Progenitor cell of endocrine pancreas (in vitro differentiated cells): ENCODE measurements at regions not wholly inside any gene's neighbourhood (a gene's known extent, or its start where the extent isn't known, plus 50 kb on each side); places are given as distances from the start of the nearest gene placed in this dataset.

Source experiments
- DNase-seq: peaks from one replicate; pipeline ENCODE4 v3.0.0; 2021; ENCODE audit warnings: low spot score; ENCODE audit not compliant: unreplicated experiment
- H3K27ac Mint-ChIP-seq: 2 replicates; pipeline ENCODE4 v1.8.0; 2021; ENCODE audit warnings: mild to moderate bottlenecking, moderate library complexity, mixed read lengths
- H3K27me3 Mint-ChIP-seq: 2 replicates; pipeline ENCODE4 v1.8.0; 2021; ENCODE audit warnings: mixed read lengths
- H3K36me3 Mint-ChIP-seq: 2 replicates; pipeline ENCODE4 v1.8.0; 2022; ENCODE audit warnings: mixed read lengths; ENCODE audit not compliant: insufficient read depth
- H3K4me1 Mint-ChIP-seq: 2 replicates; pipeline ENCODE4 v1.8.0; 2021; ENCODE audit warnings: low read depth, mixed read lengths
- H3K4me3 Mint-ChIP-seq: 2 replicates; pipeline ENCODE4 v1.8.0; 2021; ENCODE audit warnings: low read depth, mild to moderate bottlenecking, moderate library complexity, mixed read lengths
- H3K9me3 Mint-ChIP-seq: 2 replicates; pipeline ENCODE4 v1.8.0; 2021; ENCODE audit warnings: low read depth, mixed read lengths
- TF ChIP-seq, protein P1 (sequence below): fragments of 200-600 bp; sonication (generic); IDR thresholded peaks from one replicate; pipeline ENCODE4 v1.5.0; 2021; ENCODE audit warnings: antibody characterized with exemption, mild to moderate bottlenecking; ENCODE audit not compliant: unreplicated experiment

DNA sequence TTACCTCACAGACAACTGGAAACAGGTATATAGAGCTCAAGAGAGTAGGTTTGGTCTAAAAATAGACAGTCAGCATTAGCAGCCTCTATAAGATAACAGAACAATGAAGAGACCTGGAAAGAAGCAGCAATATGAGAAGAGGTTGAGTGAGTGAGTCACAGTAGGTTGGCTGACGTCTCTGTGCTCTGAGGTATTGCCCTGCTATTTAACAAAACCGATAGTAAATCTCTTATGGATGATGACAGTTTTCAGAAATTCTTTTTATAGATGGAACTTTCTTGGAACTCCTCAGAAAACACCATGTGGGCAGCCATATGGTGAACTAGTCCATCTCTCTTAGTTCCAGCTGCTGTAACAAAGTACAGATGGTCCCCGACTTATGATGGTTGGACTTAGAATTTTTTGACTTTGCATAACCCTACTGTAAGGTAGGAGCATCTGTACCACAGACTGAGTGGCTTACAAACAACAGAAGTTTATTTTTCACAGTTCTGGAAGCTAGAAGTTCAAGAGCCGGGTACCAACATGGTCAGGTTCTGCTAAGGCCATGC lies 123.5 kb downstream of the MBD2 start:
- Mint-ChIP-seq H3K9me3 (no peaks in the 10 kb centered on the region), H3K36me3 (no peaks in the 10 kb centered on the region), H3K4me3 (no peak overlapping the region), H3K4me1 (no peaks in the 10 kb centered on the region), H3K27me3 (no peaks in the 10 kb centered on the region), H3K27ac (no peak overlapping the region)
- TF ChIP-seq, protein P1, sequence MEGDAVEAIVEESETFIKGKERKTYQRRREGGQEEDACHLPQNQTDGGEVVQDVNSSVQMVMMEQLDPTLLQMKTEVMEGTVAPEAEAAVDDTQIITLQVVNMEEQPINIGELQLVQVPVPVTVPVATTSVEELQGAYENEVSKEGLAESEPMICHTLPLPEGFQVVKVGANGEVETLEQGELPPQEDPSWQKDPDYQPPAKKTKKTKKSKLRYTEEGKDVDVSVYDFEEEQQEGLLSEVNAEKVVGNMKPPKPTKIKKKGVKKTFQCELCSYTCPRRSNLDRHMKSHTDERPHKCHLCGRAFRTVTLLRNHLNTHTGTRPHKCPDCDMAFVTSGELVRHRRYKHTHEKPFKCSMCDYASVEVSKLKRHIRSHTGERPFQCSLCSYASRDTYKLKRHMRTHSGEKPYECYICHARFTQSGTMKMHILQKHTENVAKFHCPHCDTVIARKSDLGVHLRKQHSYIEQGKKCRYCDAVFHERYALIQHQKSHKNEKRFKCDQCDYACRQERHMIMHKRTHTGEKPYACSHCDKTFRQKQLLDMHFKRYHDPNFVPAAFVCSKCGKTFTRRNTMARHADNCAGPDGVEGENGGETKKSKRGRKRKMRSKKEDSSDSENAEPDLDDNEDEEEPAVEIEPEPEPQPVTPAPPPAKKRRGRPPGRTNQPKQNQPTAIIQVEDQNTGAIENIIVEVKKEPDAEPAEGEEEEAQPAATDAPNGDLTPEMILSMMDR, result no peak
- DNase-seq, result no peak

DNA sequence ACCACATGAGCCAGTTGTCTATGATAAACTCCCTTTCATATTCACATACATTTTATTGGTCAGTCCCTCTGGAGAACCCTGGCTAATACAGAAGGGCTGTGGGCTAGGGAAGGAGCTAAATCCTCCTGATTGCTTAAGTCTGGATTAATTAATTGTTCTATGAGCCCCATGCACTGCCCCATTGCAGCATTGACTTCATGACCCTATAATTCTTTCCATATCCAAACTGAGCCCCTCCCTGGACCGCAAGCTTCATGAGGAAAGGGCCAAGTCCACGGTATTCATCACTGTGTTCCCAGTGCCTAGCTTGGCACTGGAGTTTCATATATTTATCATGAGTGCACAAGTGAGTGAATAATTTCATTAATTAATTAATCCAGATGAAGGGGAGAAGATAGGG lies 124.0 kb downstream of the MBD2 start:
- no peaks in the 10 kb centered on the region for H3K27me3 Mint-ChIP-seq
- TF ChIP-seq, protein P1, result no peak
- no peaks in the 10 kb centered on the region for H3K4me1 Mint-ChIP-seq
- H3K36me3 Mint-ChIP-seq, result no peaks in the 10 kb centered on the region
- no peak overlapping the region for H3K27ac Mint-ChIP-seq
- H3K9me3 Mint-ChIP-seq, result no peaks in the 10 kb centered on the region
- DNase-seq, result no peak
- H3K4me3 Mint-ChIP-seq, result no peak overlapping the region

DNA sequence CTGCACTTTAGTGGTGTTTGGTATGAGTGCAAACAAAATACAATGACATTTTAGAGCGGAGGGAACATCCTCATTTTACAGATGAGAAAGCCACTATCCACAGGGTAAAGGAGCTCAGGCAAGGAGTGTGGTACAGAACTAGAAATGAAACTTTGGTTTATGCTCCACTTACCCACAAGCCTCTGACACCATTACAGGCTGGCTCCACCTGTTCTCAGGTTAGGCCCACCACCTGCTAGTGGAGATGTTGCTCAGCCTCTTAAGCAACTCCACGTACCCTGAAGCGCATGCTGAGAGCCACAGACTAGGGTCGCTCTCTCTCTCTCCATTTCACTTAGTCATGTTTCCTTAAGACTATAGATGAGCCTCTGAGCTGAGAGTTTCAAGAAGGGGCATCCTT lies 130.0 kb downstream of the MBD2 start:
- Mint-ChIP-seq H3K27me3 (no peaks in the 10 kb centered on the region), H3K36me3 (no peaks in the 10 kb centered on the region), H3K4me3 (no peak overlapping the region), H3K27ac (no peak overlapping the region), H3K4me1 (no peaks in the 10 kb centered on the region), H3K9me3 (no peaks in the 10 kb centered on the region)
- no peak for DNase-seq
- TF ChIP-seq, protein P1, result no peak

DNA sequence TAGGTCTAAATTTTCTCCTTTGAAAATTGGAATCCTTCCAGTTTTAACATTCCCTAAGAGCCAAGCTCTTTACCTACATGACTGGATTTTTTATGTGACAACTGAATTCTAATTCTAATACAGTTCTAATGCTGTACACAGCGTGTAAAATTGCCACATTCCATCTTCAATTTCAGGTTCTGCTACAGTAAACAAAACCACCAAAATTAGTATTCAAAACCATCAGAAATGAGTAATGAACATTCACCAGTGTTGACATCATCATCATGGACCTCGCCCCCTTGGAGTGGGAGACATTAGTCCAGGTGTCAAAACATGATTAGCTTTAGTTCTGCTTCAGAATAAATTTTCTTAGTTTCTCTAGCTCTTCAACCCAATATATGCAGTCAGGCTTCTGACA lies 133.6 kb downstream of the MBD2 start:
- Mint-ChIP-seq H3K4me3 (no peak overlapping the region), H3K9me3 (no peaks in the 10 kb centered on the region), H3K27me3 (no peaks in the 10 kb centered on the region), H3K36me3 (no peaks in the 10 kb centered on the region), H3K4me1 (no peaks in the 10 kb centered on the region), H3K27ac (no peak overlapping the region)
- TF ChIP-seq, protein P1, result no peak
- no peak for DNase-seq

DNA sequence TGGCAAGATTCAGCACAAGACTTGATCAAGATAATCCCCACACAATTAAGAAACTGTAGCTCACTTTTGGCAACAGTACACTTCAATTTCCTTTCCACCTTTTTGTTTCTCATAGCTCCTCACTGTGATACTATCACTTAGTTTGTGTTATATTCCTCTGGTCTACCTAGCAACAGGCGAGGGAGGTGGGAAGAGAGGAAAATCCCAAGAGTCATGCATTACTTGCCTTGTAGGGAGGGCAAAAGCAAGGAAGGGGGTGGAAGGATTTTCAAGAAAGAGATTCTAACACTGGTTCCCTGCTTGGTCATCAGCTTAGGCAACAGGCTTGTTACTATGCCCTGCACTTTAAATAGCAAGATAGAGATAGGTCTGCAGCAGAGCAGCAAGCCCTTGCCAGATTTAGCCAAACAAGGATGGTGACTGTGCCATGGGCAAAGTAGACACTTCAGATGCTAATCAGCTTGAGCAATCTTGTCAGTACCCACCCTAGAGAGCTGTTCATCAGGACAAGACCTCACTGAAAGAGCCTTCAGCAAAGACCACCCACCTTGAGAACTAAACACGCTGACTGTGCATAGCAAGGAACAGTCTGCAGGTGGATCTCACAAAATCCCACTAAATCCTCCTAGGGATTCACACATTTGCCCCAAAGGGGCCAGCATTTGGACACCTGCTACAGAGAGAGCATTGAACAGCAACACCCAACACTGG lies 134.6 kb downstream of the MBD2 start:
- no peak overlapping the region for H3K27ac Mint-ChIP-seq
- no peak overlapping the region for H3K4me3 Mint-ChIP-seq
- no peaks in the 10 kb centered on the region for H3K4me1 Mint-ChIP-seq
- no peak for DNase-seq
- H3K36me3 Mint-ChIP-seq, result no peaks in the 10 kb centered on the region
- no peaks in the 10 kb centered on the region for H3K27me3 Mint-ChIP-seq
- TF ChIP-seq, protein P1, result no peak
- no peaks in the 10 kb centered on the region for H3K9me3 Mint-ChIP-seq
